HG03196 (cell line): ENCODE measurements at regions not wholly inside any gene's neighbourhood (a gene's known extent, or its start where the extent isn't known, plus 50 kb on each side); places are given as distances from the start of the nearest gene placed in this dataset.
A peak's percentile ranks its signal among the peaks of the same experiment; 100 is the strongest.
"Not testable (repeated sequence)": the region's sequence is repeated elsewhere in the genome, so short reads cannot be mapped to it uniquely, and the experiment has no call there.

Experiments used
- ATAC-seq: cut with Tn5 transposase; IDR thresholded peaks from one replicate; pipeline ENCODE4 v1.9.1; 2021; ENCODE audit not compliant: unreplicated experiment

DNA sequence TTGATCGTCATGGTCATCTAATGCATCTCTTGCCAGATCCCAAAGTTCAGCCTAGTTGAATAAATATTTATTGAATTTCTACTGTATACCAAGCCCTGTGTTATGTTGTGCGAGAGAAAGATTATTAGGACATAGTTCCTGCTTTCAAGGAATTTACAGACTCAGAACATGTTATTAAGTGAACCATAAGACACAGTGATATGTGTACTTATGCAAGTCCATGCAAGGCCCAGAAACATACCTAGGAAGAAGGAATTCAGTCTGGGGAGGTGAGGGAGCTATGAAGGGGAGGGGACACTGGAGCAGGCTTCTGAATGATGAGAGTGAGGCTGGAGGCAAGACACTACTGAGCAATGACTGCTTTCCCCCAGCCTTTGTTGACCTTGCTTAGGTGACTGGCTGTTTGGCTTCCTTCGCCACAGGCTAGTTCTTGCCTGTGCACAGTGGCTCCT is 81.4 kb downstream of the ACAA2 start:
- no peak for ATAC-seq

DNA sequence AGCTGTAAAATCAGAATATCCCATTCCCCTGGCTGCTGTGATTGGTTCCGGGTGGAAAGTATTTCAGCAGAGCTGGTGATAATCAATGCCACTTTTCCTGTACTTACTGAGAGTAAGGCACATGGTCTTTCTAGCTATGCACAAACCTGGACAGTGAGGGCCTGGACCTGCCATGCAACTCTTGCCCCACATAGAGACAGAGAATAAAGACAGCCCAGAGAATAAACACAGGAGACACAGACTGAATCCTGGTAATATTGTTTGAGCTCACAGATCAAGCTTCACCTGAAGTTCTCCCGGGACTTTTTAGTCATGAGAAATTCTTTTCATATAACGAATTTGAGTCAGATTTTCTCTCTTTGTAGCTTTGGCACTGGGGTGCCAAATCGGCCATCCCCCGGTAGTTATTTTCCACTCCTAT is 81.9 kb downstream of the ACAA2 start:
- ATAC-seq = no peak

DNA sequence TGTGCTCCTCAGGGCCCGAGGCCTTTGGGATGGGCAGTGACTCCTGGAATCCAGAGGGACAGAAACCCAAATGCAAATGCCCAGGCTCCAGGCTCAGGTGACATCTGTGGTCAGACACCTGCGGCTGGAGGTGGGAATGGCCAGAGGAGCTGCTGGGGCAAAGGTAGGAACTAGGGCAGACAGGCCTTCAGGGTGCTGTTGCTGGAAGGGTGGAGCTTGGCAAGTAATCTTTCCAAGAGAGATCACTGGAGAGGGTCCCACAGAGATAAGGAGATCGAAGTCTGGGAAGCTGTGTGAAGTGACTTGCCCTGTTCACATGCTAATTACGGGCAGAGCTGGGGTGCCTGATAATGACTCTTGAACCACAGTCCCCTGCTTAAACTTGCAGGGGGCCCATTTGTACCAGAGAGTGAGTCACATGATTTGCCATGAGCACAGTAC is 82.4 kb downstream of the ACAA2 start:
- no peak for ATAC-seq

DNA sequence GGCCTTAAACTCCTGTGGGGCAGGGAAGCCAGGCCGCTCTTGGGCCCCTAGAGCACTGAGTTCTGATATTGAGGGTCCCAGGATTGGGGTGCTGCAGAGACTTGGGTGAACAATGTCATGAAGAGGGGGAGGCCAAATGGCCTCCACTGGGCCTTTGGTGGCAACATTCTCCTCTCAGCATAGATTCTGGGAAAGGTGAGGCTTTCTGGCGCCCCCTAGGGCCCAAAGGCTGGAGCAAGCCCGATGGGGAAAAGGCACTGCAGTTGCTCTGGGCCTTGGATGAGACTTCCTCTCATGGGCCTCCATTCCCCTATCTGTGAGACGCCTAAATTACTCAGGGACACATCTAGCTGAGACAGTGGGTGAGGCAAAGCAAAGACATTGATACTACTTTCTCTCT is 84.8 kb downstream of the ACAA2 start:
- no peak for ATAC-seq

DNA sequence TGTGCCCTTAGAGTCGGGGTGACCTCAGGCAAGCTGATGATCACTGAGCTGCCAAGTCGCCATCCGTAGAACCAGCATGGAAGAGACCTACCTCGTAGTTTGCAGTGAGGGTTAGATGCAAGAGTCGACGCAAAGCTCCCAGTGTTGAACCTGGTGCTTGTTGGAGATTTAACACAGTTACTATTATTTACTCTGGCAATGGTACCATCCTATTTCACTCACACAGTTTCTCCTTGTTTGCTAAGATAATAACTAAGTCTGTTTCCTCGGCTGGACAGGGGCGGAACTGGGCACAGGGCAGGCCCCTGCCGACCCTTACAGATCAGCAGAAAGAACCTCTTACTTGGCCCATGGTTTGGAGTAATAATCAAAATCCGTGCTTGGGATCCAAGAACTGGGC is 85.5 kb downstream of the ACAA2 start:
- ATAC-seq = no peak

DNA sequence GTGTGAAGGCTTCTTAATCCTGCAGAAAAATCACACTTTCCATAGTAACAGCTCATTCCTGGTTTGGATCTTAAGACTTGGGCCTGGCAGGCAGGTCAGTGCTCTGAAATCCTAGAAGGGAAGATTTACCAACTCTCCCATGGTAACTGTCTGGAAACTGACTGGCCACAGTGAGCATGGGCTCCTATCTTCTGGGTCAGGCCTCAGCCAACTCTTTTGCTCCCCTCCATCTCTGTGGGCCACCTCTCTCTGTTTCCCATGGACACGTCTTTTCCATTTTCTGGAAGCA is 86.7 kb downstream of the ACAA2 start:
- no peak for ATAC-seq

DNA sequence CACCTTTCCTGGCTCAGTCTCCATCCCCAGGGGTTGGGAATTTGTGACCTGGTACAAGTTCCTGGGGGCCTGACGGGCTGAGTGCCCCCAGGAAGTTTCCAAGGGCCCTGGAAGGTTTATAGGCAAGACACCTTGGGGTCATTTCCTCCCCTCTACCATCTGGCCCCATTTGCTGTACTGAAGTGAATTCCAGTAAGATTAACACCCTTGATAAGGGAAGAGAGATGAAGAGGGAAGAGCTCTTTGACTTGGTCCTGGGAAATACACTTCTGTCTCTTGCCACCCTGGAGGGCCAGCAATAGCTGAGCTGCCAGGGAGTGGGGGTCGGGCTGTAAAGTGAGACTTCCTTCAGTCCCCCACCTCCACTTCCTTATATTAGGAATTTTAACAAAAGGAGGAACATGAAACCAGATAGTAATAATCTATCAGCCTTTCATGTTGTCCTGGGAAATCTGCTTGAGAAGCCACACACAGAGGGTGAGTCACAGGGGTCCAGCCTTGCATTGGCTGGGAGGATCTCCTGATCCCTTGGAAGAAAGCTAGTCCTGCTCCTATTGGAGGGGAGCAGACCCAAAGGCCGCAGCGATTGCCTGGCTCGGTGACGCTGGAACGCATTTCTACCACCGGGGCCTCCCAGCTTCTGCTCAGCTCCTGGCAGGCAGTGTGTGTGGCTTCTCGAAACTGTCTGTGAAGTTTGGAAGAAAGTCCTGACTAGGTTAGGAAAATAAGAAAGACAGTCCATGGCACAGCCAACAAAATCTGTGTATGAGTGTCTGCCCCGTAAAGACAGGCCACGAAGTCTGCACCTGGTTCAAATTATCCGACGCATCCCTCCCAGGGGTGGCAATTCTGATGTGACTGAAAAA is 87.3 kb downstream of the ACAA2 start:
- ATAC-seq = no peak

DNA sequence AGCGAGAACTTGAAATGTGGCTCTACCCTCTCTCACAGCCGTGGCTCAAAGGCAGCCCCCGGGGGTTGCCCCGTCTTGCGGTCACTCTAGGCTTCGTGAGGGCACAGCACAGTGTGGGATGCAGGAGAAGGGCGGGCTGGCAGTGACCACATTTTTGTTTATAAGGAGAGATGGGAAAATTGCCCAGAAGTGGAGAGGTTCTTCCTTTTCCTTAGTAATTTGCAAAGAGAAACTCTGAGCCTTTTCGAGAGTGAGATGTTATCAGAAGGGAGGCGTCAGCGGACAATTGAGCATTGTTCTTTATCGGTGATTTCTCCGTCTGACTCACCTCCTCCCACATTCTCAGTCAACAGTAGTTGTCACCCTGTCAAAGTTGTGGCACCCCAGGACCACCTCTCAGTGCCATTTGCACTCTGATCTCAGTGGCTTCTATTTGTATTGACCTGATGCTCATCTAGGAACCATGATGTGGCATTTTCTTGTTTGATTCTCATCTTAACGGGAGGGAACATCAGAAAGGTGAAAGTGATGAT is 89.6 kb downstream of the ACAA2 start:
- ATAC-seq = peak; percentile 66

DNA sequence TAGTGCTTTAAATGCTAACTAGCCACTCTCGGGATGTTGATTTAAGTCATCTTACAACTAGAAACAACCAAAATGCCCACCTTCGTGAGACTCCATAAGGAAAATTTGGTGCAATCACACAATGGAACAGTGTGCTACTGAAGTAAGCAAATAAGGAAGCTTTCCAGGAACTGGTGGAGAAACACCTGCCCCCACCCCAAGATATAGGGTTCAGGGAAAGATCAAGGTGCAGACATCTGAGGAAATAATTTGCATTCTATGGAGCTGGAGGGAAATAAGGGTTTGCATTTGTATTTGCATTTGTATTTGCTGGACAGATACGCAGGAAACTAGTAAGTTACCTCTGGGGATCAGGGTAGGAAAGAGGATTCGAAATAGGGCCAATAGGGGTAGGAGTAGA is 90.9 kb downstream of the ACAA2 start:
- ATAC-seq = no peak

DNA sequence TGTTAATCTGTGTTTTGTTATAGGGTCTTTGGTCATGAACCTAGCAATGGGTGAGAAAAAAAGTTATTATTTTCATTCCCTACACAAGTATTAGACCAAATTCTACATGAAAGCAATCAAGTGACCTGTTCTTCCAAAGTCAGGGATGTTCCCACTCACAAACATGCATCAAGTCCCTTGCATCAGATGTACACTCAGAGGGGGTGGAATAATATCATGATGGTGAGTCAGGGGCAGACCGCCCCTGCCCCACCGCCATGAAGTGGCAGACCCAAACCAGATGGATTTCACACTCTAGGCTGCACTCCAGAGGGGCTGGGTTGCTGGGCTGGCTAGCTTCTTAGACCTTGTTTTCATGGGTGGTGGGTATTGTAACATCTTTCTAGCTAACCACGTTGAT is 91.4 kb downstream of the ACAA2 start:
- no peak for ATAC-seq

DNA sequence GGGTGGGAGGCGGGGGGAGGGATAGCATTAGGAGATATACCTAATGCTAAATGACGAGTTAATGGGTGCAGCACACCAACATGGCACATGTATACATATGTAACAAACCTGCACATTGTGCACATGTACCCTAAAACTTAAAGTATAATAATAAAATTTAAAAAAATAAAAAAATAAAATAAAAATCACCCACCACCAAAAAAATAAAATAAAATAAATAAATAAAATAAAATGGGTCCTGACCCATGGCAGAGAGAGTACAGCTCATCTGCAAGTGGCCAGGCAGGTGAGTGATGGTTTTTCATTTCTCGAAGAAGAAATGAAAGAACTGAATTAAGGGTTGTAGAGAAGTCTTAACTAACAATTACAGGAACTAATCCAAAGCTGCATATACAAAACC is 92.4 kb downstream of the ACAA2 start:
- not testable (repeated sequence) for ATAC-seq

DNA sequence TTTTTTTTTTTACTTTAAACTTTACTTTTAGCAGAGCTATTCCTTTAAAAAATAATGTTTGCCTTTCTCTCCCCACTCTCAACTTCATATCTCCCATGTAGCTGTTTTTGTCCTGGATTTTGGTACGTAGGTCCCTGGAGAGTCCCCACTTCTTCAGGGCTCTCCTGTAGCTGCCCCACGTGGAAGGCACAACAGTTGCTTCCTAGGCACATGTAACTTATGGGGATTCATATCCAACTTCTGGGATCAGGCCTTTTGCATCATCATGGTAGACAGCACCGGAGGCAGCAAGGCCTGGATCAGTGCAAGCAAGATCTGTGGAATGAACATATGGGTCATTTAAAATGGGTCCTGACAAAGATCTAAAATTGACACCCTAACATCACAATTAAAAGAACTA is 95.7 kb downstream of the ACAA2 start:
- ATAC-seq = no peak

DNA sequence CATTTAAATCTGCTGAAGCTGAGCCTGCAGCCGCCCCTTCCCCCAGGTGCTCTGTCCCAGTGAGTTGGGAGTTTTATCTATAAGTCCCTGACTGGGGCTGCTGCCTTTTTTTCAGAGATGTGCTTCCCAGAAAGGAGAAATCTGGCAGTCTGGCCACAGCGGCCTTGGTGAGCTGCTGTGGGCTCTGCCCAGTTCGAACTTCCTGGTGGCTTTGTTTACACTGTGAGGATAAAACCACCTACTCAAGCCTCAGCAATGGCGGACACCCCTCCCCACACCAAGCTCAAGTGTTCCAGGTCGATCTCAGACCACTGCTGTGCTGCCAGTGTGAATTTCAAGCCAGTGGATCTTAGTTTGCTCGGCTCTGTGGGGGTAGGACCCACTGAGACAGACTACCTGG is 97.3 kb downstream of the ACAA2 start:
- ATAC-seq = no peak

DNA sequence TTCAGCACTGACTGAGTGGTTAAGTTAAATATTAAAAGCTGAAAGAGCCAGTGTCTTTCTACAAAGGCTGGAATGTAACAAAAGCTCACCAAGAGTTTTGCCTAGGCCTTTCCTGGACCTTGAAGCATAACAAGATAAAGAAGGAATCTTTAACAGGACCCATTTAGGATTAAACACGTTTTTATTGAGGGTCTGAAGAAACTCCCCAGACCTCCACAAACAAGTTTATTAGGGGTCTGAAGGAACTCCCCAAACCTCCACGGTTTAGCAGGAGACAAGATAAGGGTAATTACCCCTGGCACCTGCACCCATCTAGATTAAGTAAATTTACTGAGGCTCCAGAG is 104.0 kb downstream of the ACAA2 start:
- no peak for ATAC-seq

DNA sequence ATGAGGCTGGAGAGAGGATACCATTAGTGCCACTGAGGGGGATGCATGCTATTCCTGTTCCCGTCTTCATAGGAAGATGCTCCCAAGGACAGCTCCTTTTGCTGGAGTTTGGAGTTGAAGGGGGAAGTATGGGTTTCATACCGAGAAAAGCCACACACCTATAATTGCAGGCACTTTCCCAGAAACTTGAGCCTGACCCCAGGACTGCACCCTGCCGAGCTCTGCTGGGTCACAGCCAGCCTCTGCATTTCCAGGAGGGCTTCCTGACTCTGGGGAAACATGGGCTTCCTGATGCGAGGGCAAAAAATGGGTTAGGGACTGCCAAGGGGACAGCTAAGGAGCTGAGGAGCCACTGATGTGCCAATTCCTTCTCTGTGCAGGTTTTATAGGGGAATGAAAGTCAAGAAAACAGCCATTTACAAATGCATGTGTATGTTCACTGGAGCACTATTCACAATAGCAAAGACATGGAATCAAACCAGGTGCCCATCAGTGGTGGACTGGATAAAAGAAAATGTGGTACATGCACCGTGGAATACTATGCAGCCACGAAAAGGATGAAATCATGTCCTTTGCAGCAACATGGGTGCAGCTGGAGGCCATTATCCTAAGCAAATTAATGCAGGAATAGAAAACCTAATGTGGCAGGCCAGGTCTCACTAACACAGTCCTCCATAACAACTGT is 104.5 kb downstream of the ACAA2 start:
- no peak for ATAC-seq

DNA sequence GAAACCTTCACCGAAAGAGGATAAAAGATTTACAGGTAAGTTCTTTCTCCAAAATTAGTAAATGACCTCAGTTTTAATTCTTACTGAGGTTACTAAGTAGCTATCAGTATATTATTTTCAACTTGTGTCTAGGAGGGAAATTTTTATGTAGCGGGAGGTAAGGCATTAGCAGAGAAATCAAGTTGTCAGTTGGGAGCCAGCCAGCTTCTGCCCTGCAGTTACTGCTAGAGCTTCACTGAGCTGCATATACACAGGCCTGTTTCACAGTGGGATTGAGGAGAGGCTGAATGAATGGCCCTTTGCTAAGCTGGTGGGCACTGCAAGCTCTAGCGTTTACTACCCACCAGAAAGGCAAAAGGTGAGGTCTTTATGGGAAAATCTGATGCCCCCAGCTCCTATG is 105.7 kb downstream of the ACAA2 start:
- no peak for ATAC-seq

DNA sequence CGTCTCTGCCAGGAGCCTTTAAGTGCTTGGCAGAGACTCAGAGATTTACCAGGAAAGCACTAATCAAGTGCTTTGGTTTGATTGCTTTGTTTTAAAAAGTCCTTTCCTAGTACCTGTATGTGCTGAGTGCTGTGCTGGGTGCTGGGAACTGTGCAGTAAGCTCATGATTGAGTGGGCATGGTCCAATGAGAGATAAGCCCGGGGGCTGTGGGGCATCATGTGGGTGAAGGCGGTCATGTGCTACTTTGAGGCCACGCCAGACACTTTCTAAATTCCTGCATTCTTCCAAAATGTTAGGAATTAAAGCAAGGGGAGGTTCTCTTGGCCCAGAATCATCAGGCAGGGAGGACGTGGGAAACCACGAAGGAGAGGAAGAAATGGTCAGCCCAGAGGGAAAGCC is 109.0 kb downstream of the ACAA2 start:
- ATAC-seq = no peak

DNA sequence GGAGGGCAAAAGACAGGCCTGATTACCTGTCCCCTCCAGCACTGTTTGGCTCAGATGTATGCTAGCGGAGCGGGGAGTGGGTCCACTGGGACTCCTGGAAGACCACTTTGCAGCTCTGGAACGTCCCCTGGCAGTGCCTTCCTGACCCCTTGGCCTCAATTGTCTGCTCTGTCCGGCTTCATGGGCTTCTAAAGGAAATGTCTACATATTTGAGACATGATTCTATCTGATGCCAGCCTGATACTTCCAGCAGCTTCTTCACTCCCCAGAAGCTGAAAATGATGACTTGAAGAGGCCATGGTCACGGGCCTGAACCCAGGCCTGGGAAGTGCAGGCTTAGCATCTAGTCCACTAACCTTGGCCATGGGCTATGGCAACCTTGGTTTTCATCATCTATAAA is 112.1 kb downstream of the ACAA2 start:
- no peak for ATAC-seq

DNA sequence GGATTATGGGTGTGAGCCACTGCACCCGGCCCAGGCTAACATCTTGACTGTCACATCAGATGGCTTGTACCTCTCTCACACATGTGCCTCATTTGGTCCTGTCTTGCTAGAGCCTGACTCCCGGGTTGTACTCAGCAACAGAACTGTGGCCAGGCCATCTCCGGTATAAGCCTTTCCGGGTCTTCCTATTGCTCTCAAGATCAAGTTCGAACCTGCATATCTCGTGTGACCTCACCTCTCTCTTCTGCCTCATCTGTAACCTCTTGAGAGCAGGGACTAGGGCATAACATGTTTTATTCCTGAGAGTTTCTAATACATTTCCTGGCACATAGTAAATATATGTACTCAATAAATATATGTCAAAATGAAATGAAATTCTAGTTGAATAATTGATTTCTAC is 114.0 kb downstream of the ACAA2 start:
- no peak for ATAC-seq

DNA sequence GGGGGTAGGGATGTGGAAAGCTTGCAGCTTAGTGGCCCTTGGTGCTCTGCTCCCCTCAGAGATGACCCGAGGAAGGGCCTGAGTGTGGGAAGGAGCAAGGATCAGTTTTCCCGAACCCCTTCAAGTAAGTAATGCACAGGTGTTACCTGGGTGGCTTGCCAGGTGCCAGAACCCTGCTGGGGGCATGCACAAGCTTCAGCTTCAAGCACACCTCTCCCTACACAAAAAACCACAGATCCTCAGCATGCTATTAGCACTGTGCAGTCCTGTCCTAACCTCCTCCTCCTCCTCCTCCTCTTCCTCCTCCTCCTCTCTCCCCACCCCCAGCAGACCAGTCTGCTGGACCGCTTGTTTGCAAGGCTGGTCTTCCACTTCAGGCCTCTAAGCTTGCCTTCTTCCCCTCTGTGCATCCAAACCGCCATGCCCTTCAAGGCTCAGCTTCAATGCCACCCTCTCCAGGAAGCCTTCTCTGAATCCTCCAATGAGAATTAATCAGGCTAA is 114.8 kb downstream of the ACAA2 start:
- ATAC-seq = no peak

DNA sequence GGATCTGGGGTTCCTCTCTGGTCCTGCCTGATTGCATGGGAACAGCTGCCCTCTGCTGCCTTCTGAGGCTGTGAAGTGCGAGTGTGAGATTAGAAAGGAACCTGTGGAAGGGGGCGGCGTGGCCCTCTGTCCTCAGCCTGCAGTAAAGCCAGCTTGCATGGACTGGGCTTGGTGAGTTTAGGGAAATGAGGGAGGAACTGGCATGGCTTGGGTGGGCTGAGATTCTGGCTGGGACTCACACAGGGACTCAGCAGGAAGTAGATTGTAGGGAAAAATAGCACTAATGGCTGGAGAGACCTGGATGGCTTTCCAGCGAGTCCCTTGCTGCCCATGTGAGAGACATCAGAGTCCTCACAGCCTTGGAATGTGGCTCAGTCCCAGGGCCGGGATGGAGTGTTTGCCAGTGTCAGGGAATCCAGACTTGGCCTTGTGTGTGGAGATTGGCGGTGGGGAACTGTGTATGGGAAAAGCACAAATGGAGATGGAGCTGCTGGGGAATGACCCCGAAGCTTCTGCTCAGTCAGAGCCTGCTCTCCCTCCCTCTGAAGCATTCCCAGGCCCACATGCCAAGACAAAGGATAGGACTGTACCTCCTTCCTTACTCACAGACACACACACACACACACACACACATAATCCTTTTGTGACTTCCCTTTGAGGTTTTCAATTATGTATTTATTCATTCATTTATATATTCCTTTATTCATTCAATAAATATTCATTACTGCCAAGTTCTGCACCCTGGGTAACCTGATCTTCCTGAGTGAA is 115.4 kb downstream of the ACAA2 start:
- ATAC-seq = no peak

DNA sequence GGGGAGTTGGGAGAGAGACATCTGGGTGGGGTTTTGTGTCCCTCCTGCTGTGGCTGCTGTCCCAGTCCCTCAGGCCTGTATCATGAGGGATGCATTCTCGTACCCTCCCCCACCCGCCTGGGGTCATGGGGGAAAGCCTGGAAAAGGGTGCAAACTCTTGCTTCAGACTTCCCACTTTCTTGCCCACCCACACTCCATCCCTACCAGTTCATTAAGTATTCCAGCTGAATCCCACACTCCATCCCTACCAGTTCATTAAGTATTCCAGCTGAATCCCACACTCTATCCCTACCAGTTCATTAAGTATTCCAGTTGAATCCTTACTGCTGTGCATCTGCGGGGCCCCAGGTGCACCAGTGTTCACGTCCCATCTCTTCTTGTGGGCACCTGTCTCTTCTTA is 116.3 kb downstream of the ACAA2 start:
- no peak for ATAC-seq
